HepG2 (cell line): ENCODE measurements at regions not wholly inside any gene's neighbourhood (a gene's known extent, or its start where the extent isn't known, plus 50 kb on each side); places are given as distances from the start of the nearest gene placed in this dataset.

Experiments used
- ATAC-seq: fragments of 200-7000 bp; cut with Tn5 transposase; 3 replicates; pipeline ENCODE4 v1.9.1; 2020; ENCODE audit warnings: mild to moderate bottlenecking, moderate library complexity
- BruUV-seq: library from RNA; stranded (reverse); fragments of 400-500 nt; replicated peaks from 2 replicates; lab custom pipeline; 2021; lab: Mats Ljungman, UMichigan
- CTCF ChIA-PET: fragments of 300-600 bp; formaldehyde crosslinking; extraction: SDS; loops from one replicate; lab custom pipeline; 2021; ENCODE audit warnings: low total read pairs, inconsistent platforms, low intra/inter-chr PET ratio; lab: Yijun Ruan, JAX
- POLR2A ChIA-PET: fragments of 350-600 bp; sonication (Branson Sonifier 250); formaldehyde crosslinking; loops from one replicate; lab custom pipeline; 2020; ENCODE audit warnings: antibody characterized with exemption, inconsistent platforms; lab: Yijun Ruan, JAX
- DNase-seq: peaks from one replicate; pipeline ENCODE4 v3.0.0-alpha.2; 2015; ENCODE audit warnings: low spot score
- FAIRE-seq: peaks from 3 replicates; lab custom pipeline; 2011; peaks lifted over from hg19 to GRCh38; lab: Jason Lieb, UNC
- H2AFZ ChIP-seq: one replicate; pipeline ENCODE4 v1.6.1; 2011; ENCODE audit warnings: low read length, inconsistent platforms
- H3K27ac ChIP-seq: fragments of 300-600 bp; 3 replicates; pipeline ENCODE4 v1.8.0; 2011; ENCODE audit warnings: mixed run types, mild to moderate bottlenecking, mixed read lengths, low read length, inconsistent platforms; ENCODE audit not compliant: insufficient read depth; ENCODE audit errors: extremely low read length
- H3K27me3 ChIP-seq, 2 experiments: fragments of 200-600 bp in 1 of 2; 2 replicates in 1 of 2; 3 replicates in 1 of 2; pipeline versions ENCODE4 v1.6.0 to v1.8.0; 2011; ENCODE audit warnings: low read length in 2 of 2, mild to moderate bottlenecking in 2 of 2, moderate library complexity in 2 of 2, inconsistent platforms in 1 of 2; ENCODE audit not compliant: insufficient read depth in 2 of 2, control insufficient read depth in 1 of 2
- H3K36me3 ChIP-seq, 2 experiments: fragments of 200-600 bp in 1 of 2; replicated peaks in 1 of 2; 2 replicates in 1 of 2; 3 replicates in 1 of 2; pipeline versions ENCODE4 v1.5.1 to v1.8.0; 2011; ENCODE audit warnings: low read length in 2 of 2, inconsistent platforms in 1 of 2; ENCODE audit not compliant: insufficient read depth in 2 of 2, control insufficient read depth in 1 of 2
- H3K4me1 ChIP-seq: 2 replicates; pipeline ENCODE4 v1.5.1; 2012; ENCODE audit warnings: low read length, inconsistent platforms; ENCODE audit not compliant: insufficient read depth
- H3K4me2 ChIP-seq: 2 replicates; pipeline ENCODE4 v1.6.0; 2011; ENCODE audit warnings: low read depth, low read length, inconsistent platforms
- H3K4me3 ChIP-seq, 3 experiments: fragments of 200-600 bp in 1 of 3; sonication (generic), shearing (Covaris generic) in 1 of 3; replicated peaks in 1 of 3; 2 replicates each; pipeline ENCODE4 v1.5.1; 2011 to 2016; ENCODE audit warnings: low read length in 3 of 3, inconsistent platforms in 2 of 3, low read depth in 2 of 3, mild to moderate bottlenecking in 2 of 3, control low read depth in 1 of 3, mixed read lengths in 1 of 3; ENCODE audit not compliant: insufficient read depth in 1 of 3
- H3K79me2 ChIP-seq: one replicate; pipeline ENCODE4 v1.6.1; 2011; ENCODE audit warnings: low read length, inconsistent platforms; ENCODE audit not compliant: insufficient read depth
- H3K9ac ChIP-seq: 2 replicates; pipeline ENCODE4 v1.6.0; 2011; ENCODE audit warnings: mild to moderate bottlenecking, low read depth, low read length, inconsistent platforms; ENCODE audit not compliant: insufficient read depth
- H3K9me3 ChIP-seq: 2 replicates; pipeline ENCODE4 v1.5.1; 2012; ENCODE audit warnings: mild to moderate bottlenecking, low read length
- H4K20me1 ChIP-seq: 2 replicates; pipeline ENCODE4 v1.6.0; 2011; ENCODE audit warnings: inconsistent platforms, mild to moderate bottlenecking, low read length, moderate library complexity; ENCODE audit not compliant: insufficient read depth
- ATM ChIP-seq: fragments of 450-650 bp; IDR thresholded peaks from 2 replicates; pipeline ENCODE4 v1.7.1; 2017; ENCODE audit warnings: mild to moderate bottlenecking, borderline replicate concordance
- CEBPB ChIP-seq: IDR thresholded peaks from 2 replicates; pipeline ENCODE4 v1.6.1; 2011; ENCODE audit warnings: low read depth, low read length, improper control_type of control experiment, borderline replicate concordance
- FOXO4 ChIP-seq: sonication (generic); formaldehyde crosslinking; conservative IDR thresholded peaks from 2 replicates; pipeline ENCODE4 v1.8.1; 2023; ENCODE audit warnings: missing genetic modification reagents
- SOX13 ChIP-seq, 3 experiments: fragments of 450-650 bp in 1 of 3; sonication (generic) in 1 of 3; formaldehyde crosslinking in 1 of 3; IDR thresholded peaks in 2 of 3; conservative IDR thresholded peaks in 1 of 3; 2 replicates each; pipeline versions ENCODE4 v1.5.0 to v1.6.1; 2016 to 2020; ENCODE audit warnings: antibody characterized with exemption in 1 of 3, mild to moderate bottlenecking in 1 of 3, missing compliant biosample characterization in 1 of 3, missing genetic modification reagents in 1 of 3, moderate library complexity in 1 of 3
- U2AF2 ChIP-seq: fragments of 200-400 bp; formaldehyde crosslinking; IDR thresholded peaks from 2 replicates; pipeline ENCODE4 v1.6.1; 2017; ENCODE audit warnings: low read depth, mild to moderate bottlenecking, low read length
- ZBTB39 ChIP-seq: sonication (generic); formaldehyde crosslinking; IDR thresholded peaks from 2 replicates; pipeline ENCODE4 v1.5.0; 2020; ENCODE audit warnings: missing genetic modification reagents
- ZNF3 ChIP-seq: IDR thresholded peaks from 2 replicates; pipeline ENCODE4 v1.7.0; 2017; ENCODE audit warnings: inconsistent platforms
- ZNF660 ChIP-seq: sonication (generic); formaldehyde crosslinking; IDR thresholded peaks from 2 replicates; pipeline ENCODE4 v1.5.1; 2020; ENCODE audit warnings: mild to moderate bottlenecking, low read depth, missing genetic modification reagents, borderline replicate concordance
- ZSCAN20 ChIP-seq: sonication (generic); formaldehyde crosslinking; IDR thresholded peaks from 2 replicates; pipeline ENCODE4 v1.4.0; 2020; ENCODE audit warnings: missing genetic modification reagents, mild to moderate bottlenecking, borderline replicate concordance
- ZSCAN21 ChIP-seq: sonication (generic); formaldehyde crosslinking; IDR thresholded peaks from 2 replicates; pipeline ENCODE4 v1.8.0; 2022; ENCODE audit warnings: mild to moderate bottlenecking, missing genetic modification reagents, moderate library complexity, borderline replicate concordance
- ZSCAN29 ChIP-seq: sonication (generic); formaldehyde crosslinking; conservative IDR thresholded peaks from 2 replicates; pipeline ENCODE4 v1.4.0; 2020; ENCODE audit warnings: mild to moderate bottlenecking, missing genetic modification reagents
- WGBS: methylation state at CpG from one replicate; pipeline ENCODE4 v1.1.6; 2017; ENCODE audit warnings: low lambda C conversion rate; 5-methylcytosine and 5-hydroxymethylcytosine counted together
- in situ Hi-C: cut with HindIII; loops from 2 replicates; pipeline ENCODE4 v1.10.0; 2017; ENCODE audit warnings: low pct_unique_long_range_greater_than_20kb; ENCODE audit not compliant: extremely low pct_ligation_motif_present
- intact Hi-C: fragments of 100-400 bp; cut with micrococcal nuclease; formaldehyde crosslinking; loops from one replicate; pipeline ENCODE4 v1.10.0; 2022; ENCODE audit not compliant: unreplicated experiment

GRCh38 chr12:116633476-116633875 is 74.3 kb downstream of the MAP1LC3B2 start:
- Histone ChIP-seq H3K27me3 (peaks cover 1 to 28% of the 10 kb centered on the region in 2 experiments; a peak in 3 of 5 replicates), H3K9ac (no peak overlapping the region), H2AFZ (no peak overlapping the region), H3K79me2 (no peaks in the 10 kb centered on the region), H3K9me3 (no peaks in the 10 kb centered on the region), H4K20me1 (no peaks in the 10 kb centered on the region), H3K4me1 (peaks cover 72% of the 10 kb centered on the region), H3K36me3 (no peaks in the 10 kb centered on the region), H3K27ac (no peak overlapping the region), H3K4me3 (no peak overlapping the region), H3K4me2 (peak overlapping the region; percentile 35; the same call in 1 of the 2 replicates)
- POLR2A ChIA-PET = no interaction called here
- intact Hi-C loops = no loop called here
- FAIRE-seq (no peak), DNase-seq (no peak), ATAC-seq (no peak)
- CTCF ChIA-PET = no interaction called here
- no TSS peak for BruUV-seq
- 9% methylated on average over 5 of the region's 5 CpGs for WGBS
- in situ Hi-C loops = no loop called here
- TF ChIP-seq ATM = no peak
- TF ChIP-seq CEBPB = 0 out of 2 replicates have a peak, but pooled peaks have one; percentile 31

DNA sequence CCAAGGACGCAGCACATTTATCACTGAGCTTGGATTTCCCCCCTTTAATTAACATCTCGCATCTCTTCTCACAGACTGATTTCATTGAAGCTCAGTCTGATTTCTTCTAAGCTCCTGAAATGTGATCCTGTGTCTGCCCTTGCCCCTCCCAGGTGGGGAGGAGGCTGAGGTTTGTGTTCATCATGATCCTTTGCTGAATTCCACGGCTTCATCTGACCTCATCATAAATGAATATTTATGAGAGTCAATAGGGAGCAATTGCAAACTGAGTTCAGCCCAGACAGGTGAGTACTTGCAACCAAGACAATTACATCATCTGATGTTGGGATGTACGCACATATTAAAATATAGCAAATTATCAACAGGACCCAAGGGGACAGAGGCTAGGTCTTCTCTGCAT is 72.4 kb downstream of the MAP1LC3B2 start:
- H4K20me1 ChIP-seq = no peaks in the 10 kb centered on the region
- FAIRE-seq = no peak
- H3K4me2 ChIP-seq = no peak overlapping the region
- no peak for ATAC-seq
- ChIA-PET POLR2A (no interaction called here), CTCF (no interaction called here)
- intact Hi-C loops (no loop called here), in situ Hi-C loops (no loop called here)
- DNase-seq = no peak
- H3K9ac ChIP-seq = no peak overlapping the region
- H3K27me3 ChIP-seq = peaks cover 0 to 25% of the 10 kb centered on the region in 2 experiments; a peak in 3 of 5 replicates
- 72% methylated on average over 4 of the region's 4 CpGs for WGBS
- H3K4me1 ChIP-seq = peaks cover 58% of the 10 kb centered on the region
- no peak overlapping the region for H3K4me3 ChIP-seq
- no peak overlapping the region for H2AFZ ChIP-seq
- no TSS peak for BruUV-seq
- no peaks in the 10 kb centered on the region for H3K79me2 ChIP-seq
- H3K9me3 ChIP-seq = no peaks in the 10 kb centered on the region
- no peak overlapping the region for H3K27ac ChIP-seq
- H3K36me3 ChIP-seq = no peaks in the 10 kb centered on the region
- no peak for TF ChIP-seq ZSCAN21 (CRISPR knock-in tag)
- no peak for TF ChIP-seq SOX13 (IDR thresholded peaks at IDR 0.05)
- TF ChIP-seq SOX13 (CRISPR knock-in tag; conservative IDR thresholded peaks at IDR 0.05 in 1 of 2, IDR thresholded peaks at IDR 0.05 in 1 of 2) = no peak
- TF ChIP-seq ZSCAN29 (CRISPR knock-in tag) = no peak
- no peak for TF ChIP-seq ZSCAN20 (CRISPR knock-in tag)
- no peak for TF ChIP-seq ZNF660
- TF ChIP-seq ZBTB39 (CRISPR knock-in tag) = no peak
- no peak for TF ChIP-seq U2AF2
- TF ChIP-seq FOXO4 (CRISPR knock-in tag) = no peak
- no peak for TF ChIP-seq ZNF3 (CRISPR knock-in tag)
